Neuron (in vitro differentiated cells): ENCODE measurements at regions not wholly inside any gene's neighbourhood (a gene's known extent, or its start where the extent isn't known, plus 50 kb on each side); places are given as distances from the start of the nearest gene placed in this dataset.
A peak's percentile ranks its signal among the peaks of the same experiment; 100 is the strongest.

ENCODE experiments used
- H2AFZ ChIP-seq: one replicate; pipeline ENCODE4 v1.6.1; 2013; ENCODE audit warnings: low read depth, mild to moderate bottlenecking, inconsistent platforms, low read length, moderate library complexity
- H3K27me3 ChIP-seq: one replicate; pipeline ENCODE4 v1.6.1; 2013; ENCODE audit warnings: low read length; ENCODE audit not compliant: insufficient read depth
- H3K36me3 ChIP-seq: one replicate; pipeline ENCODE4 v1.6.1; 2013; ENCODE audit warnings: low read length; ENCODE audit not compliant: insufficient read depth
- H3K4me1 ChIP-seq: one replicate; pipeline ENCODE4 v1.6.1; 2013; ENCODE audit warnings: low read length; ENCODE audit not compliant: insufficient read depth
- H3K4me3 ChIP-seq: 2 replicates; pipeline ENCODE4 v1.5.1; 2013; ENCODE audit warnings: mild to moderate bottlenecking, low read length, moderate library complexity
- H3K9me3 ChIP-seq: one replicate; pipeline ENCODE4 v1.6.1; 2013; ENCODE audit warnings: low read length

GRCh38 chr6:138601128-138601527 lies 101.8 kb upstream of the NHSL1 start:
- Histone ChIP-seq H3K9me3 (no peaks in the 10 kb centered on the region), H2AFZ (no peak overlapping the region), H3K36me3 (no peaks in the 10 kb centered on the region), H3K27me3 (no peaks in the 10 kb centered on the region), H3K4me1 (peaks cover under 1% of the 10 kb centered on the region), H3K4me3 (no peak overlapping the region)

- H3K4me1 ChIP-seq, result peaks cover 19% of the 10 kb centered on the region
- no peak overlapping the region for H3K4me3 ChIP-seq
- no peaks in the 10 kb centered on the region for H3K27me3 ChIP-seq
Measured at GRCh38 chr6:138605958-138606357, 106.7 kb upstream of the NHSL1 start.

GRCh38 chr6:138607478-138608433 lies 108.5 kb upstream of the NHSL1 start:
- Histone ChIP-seq H3K27me3 (no peaks in the 10 kb centered on the region), H3K36me3 (no peaks in the 10 kb centered on the region), H3K9me3 (no peaks in the 10 kb centered on the region), H3K4me1 (peaks cover 23% of the 10 kb centered on the region), H3K4me3 (no peak overlapping the region), H2AFZ (peak overlapping the region; percentile 3)

More at GRCh38 chr6:138605958-138606357, 106.7 kb upstream of the NHSL1 start:
- H3K36me3 ChIP-seq, result no peaks in the 10 kb centered on the region
- H3K9me3 ChIP-seq, result no peaks in the 10 kb centered on the region
- no peak overlapping the region for H2AFZ ChIP-seq

- Histone ChIP-seq H3K36me3 (no peaks in the 10 kb centered on the region), H3K4me1 (peaks cover 23% of the 10 kb centered on the region), H2AFZ (no peak overlapping the region), H3K27me3 (no peaks in the 10 kb centered on the region), H3K4me3 (no peak overlapping the region), H3K9me3 (no peaks in the 10 kb centered on the region)
Measured at GRCh38 chr6:138608896-138609295, 109.6 kb upstream of the NHSL1 start.

- Histone ChIP-seq H3K4me1 (peaks cover 23% of the 10 kb centered on the region), H3K9me3 (no peaks in the 10 kb centered on the region), H2AFZ (no peak overlapping the region), H3K36me3 (no peaks in the 10 kb centered on the region), H3K27me3 (no peaks in the 10 kb centered on the region), H3K4me3 (no peak overlapping the region)
Measured at GRCh38 chr6:138609801-138610430, 110.6 kb upstream of the NHSL1 start.

- Histone ChIP-seq H3K9me3 (no peaks in the 10 kb centered on the region), H2AFZ (no peak overlapping the region), H3K4me3 (no peak overlapping the region), H3K27me3 (no peaks in the 10 kb centered on the region), H3K4me1 (peaks cover 23% of the 10 kb centered on the region), H3K36me3 (no peaks in the 10 kb centered on the region)
Measured at GRCh38 chr6:138610816-138611215, 111.5 kb upstream of the NHSL1 start.

GRCh38 chr6:138614151-138614550 lies 114.9 kb upstream of the NHSL1 start:
- no peaks in the 10 kb centered on the region for H3K9me3 ChIP-seq
- no peak overlapping the region for H2AFZ ChIP-seq
- no peak overlapping the region for H3K4me3 ChIP-seq
- H3K27me3 ChIP-seq, result no peaks in the 10 kb centered on the region
- no peaks in the 10 kb centered on the region for H3K36me3 ChIP-seq
- H3K4me1 ChIP-seq, result peaks cover 13% of the 10 kb centered on the region

- H3K9me3 ChIP-seq, result no peaks in the 10 kb centered on the region
- no peak overlapping the region for H2AFZ ChIP-seq
- peaks cover 6% of the 10 kb centered on the region for H3K4me1 ChIP-seq
- H3K27me3 ChIP-seq, result no peaks in the 10 kb centered on the region
- H3K36me3 ChIP-seq, result no peaks in the 10 kb centered on the region
- H3K4me3 ChIP-seq, result no peak overlapping the region
Measured at GRCh38 chr6:138618168-138618567, 118.9 kb upstream of the NHSL1 start.

GRCh38 chr6:138620630-138621029 lies 121.3 kb upstream of the NHSL1 start:
- peaks cover 6% of the 10 kb centered on the region for H3K4me1 ChIP-seq
- H3K27me3 ChIP-seq, result no peaks in the 10 kb centered on the region
- H3K4me3 ChIP-seq, result no peak overlapping the region
- H3K36me3 ChIP-seq, result no peaks in the 10 kb centered on the region
- H3K9me3 ChIP-seq, result no peaks in the 10 kb centered on the region
- no peak overlapping the region for H2AFZ ChIP-seq

- Histone ChIP-seq H3K36me3 (no peaks in the 10 kb centered on the region), H3K4me3 (no peak overlapping the region), H2AFZ (no peak overlapping the region), H3K9me3 (no peaks in the 10 kb centered on the region), H3K27me3 (no peaks in the 10 kb centered on the region), H3K4me1 (no peaks in the 10 kb centered on the region)
Measured at GRCh38 chr6:138622967-138623366, 123.7 kb upstream of the NHSL1 start.

- no peak overlapping the region for H3K4me3 ChIP-seq
- H3K9me3 ChIP-seq, result peaks cover 2% of the 10 kb centered on the region
- H2AFZ ChIP-seq, result no peak overlapping the region
- no peaks in the 10 kb centered on the region for H3K36me3 ChIP-seq
- H3K4me1 ChIP-seq, result no peaks in the 10 kb centered on the region
- H3K27me3 ChIP-seq, result no peaks in the 10 kb centered on the region
Measured at GRCh38 chr6:138631566-138631965, 132.3 kb upstream of the NHSL1 start.

- Histone ChIP-seq H3K27me3 (no peaks in the 10 kb centered on the region), H3K9me3 (no peaks in the 10 kb centered on the region), H3K4me3 (no peak overlapping the region), H3K4me1 (no peaks in the 10 kb centered on the region), H3K36me3 (no peaks in the 10 kb centered on the region), H2AFZ (no peak overlapping the region)
Measured at GRCh38 chr6:138637822-138638221, 135.7 kb upstream of the CCDC28A start.

GRCh38 chr6:138638604-138639003 lies 135.0 kb upstream of the CCDC28A start:
- H3K4me3 ChIP-seq, result no peak overlapping the region
- H2AFZ ChIP-seq, result no peak overlapping the region
- no peaks in the 10 kb centered on the region for H3K9me3 ChIP-seq
- no peaks in the 10 kb centered on the region for H3K4me1 ChIP-seq
- H3K36me3 ChIP-seq, result no peaks in the 10 kb centered on the region
- no peaks in the 10 kb centered on the region for H3K27me3 ChIP-seq
